Glutamatergic neuron (in vitro differentiated cells): ENCODE measurements at regions not wholly inside any gene's neighbourhood (a gene's known extent, or its start where the extent isn't known, plus 50 kb on each side); places are given as distances from the start of the nearest gene placed in this dataset.
A peak's percentile ranks its signal among the peaks of the same experiment; 100 is the strongest.

ENCODE experiments used
- DNase-seq: peaks from one replicate; pipeline ENCODE4 v3.0.0; 2022
- H3K27ac Mint-ChIP-seq: one replicate; pipeline ENCODE4 v1.8.0; 2020; ENCODE audit warnings: mild to moderate bottlenecking, mixed read lengths, inconsistent platforms; ENCODE audit not compliant: unreplicated experiment
- H3K27me3 Mint-ChIP-seq: one replicate; pipeline ENCODE4 v1.8.0; 2020; ENCODE audit warnings: mild to moderate bottlenecking, moderate library complexity, mixed read lengths, inconsistent platforms; ENCODE audit not compliant: unreplicated experiment
- H3K36me3 Mint-ChIP-seq: one replicate; pipeline ENCODE4 v1.8.0; 2020; ENCODE audit warnings: mild to moderate bottlenecking, mixed read lengths, inconsistent platforms; ENCODE audit not compliant: unreplicated experiment
- H3K4me1 Mint-ChIP-seq: one replicate; pipeline ENCODE4 v1.8.0; 2020; ENCODE audit warnings: mild to moderate bottlenecking, low read depth, mixed read lengths, inconsistent platforms; ENCODE audit not compliant: unreplicated experiment
- H3K4me3 Mint-ChIP-seq: one replicate; pipeline ENCODE4 v1.8.0; 2020; ENCODE audit warnings: mild to moderate bottlenecking, mixed read lengths, inconsistent platforms; ENCODE audit not compliant: unreplicated experiment
- H3K9me3 Mint-ChIP-seq: one replicate; pipeline ENCODE4 v1.8.0; 2020; ENCODE audit warnings: mild to moderate bottlenecking, moderate library complexity, mixed read lengths, inconsistent platforms; ENCODE audit not compliant: unreplicated experiment
- CTCF ChIP-seq: fragments of 200-600 bp; sonication (generic); IDR thresholded peaks from one replicate; pipeline ENCODE4 v1.5.0; 2021; ENCODE audit not compliant: partially characterized antibody, unreplicated experiment

- Mint-ChIP-seq H3K4me1 (peaks cover 2% of the 10 kb centered on the region), H3K9me3 (no peaks in the 10 kb centered on the region), H3K36me3 (no peaks in the 10 kb centered on the region), H3K4me3 (no peak overlapping the region), H3K27me3 (no peaks in the 10 kb centered on the region), H3K27ac (no peak overlapping the region)
- peak; percentile 26 for DNase-seq
- peak; percentile 53 for TF ChIP-seq CTCF
Measured at GRCh38 chr6:19024737-19025136, 637.6 kb downstream of the RNF144B start.

- DNase-seq: no peak
- Mint-ChIP-seq H3K4me1 (peaks cover 7% of the 10 kb centered on the region), H3K27me3 (no peaks in the 10 kb centered on the region), H3K27ac (no peak overlapping the region), H3K36me3 (no peaks in the 10 kb centered on the region), H3K4me3 (no peak overlapping the region), H3K9me3 (no peaks in the 10 kb centered on the region)
- no peak for TF ChIP-seq CTCF
Measured at GRCh38 chr6:19028201-19028600, 641.1 kb downstream of the RNF144B start.

GRCh38 chr6:19032591-19033295 lies 645.6 kb downstream of the RNF144B start:
- H3K4me1 Mint-ChIP-seq: peaks cover 5% of the 10 kb centered on the region
- no peak for DNase-seq
- H3K27ac Mint-ChIP-seq: no peak overlapping the region
- TF ChIP-seq CTCF: no peak
- no peaks in the 10 kb centered on the region for H3K9me3 Mint-ChIP-seq
- no peaks in the 10 kb centered on the region for H3K27me3 Mint-ChIP-seq
- no peak overlapping the region for H3K4me3 Mint-ChIP-seq
- H3K36me3 Mint-ChIP-seq: no peaks in the 10 kb centered on the region

- H3K9me3 Mint-ChIP-seq: no peaks in the 10 kb centered on the region
- DNase-seq: no peak
- H3K27me3 Mint-ChIP-seq: no peaks in the 10 kb centered on the region
- no peak overlapping the region for H3K27ac Mint-ChIP-seq
- no peak overlapping the region for H3K4me3 Mint-ChIP-seq
- no peaks in the 10 kb centered on the region for H3K36me3 Mint-ChIP-seq
- peaks cover 5% of the 10 kb centered on the region for H3K4me1 Mint-ChIP-seq
- TF ChIP-seq CTCF: no peak
Measured at GRCh38 chr6:19033683-19034082, 646.5 kb downstream of the RNF144B start.

- Mint-ChIP-seq H3K27ac (no peak overlapping the region), H3K36me3 (no peaks in the 10 kb centered on the region), H3K9me3 (no peaks in the 10 kb centered on the region), H3K27me3 (no peaks in the 10 kb centered on the region), H3K4me3 (no peak overlapping the region), H3K4me1 (peaks cover 7% of the 10 kb centered on the region)
- TF ChIP-seq CTCF: no peak
- no peak for DNase-seq
Measured at GRCh38 chr6:19034986-19035385, 647.8 kb downstream of the RNF144B start.
